ENCODE measurements at regions not wholly inside any gene's neighbourhood (a gene's known extent, or its start where the extent isn't known, plus 50 kb on each side); places are given as distances from the start of the nearest gene placed in this dataset.

DNA sequence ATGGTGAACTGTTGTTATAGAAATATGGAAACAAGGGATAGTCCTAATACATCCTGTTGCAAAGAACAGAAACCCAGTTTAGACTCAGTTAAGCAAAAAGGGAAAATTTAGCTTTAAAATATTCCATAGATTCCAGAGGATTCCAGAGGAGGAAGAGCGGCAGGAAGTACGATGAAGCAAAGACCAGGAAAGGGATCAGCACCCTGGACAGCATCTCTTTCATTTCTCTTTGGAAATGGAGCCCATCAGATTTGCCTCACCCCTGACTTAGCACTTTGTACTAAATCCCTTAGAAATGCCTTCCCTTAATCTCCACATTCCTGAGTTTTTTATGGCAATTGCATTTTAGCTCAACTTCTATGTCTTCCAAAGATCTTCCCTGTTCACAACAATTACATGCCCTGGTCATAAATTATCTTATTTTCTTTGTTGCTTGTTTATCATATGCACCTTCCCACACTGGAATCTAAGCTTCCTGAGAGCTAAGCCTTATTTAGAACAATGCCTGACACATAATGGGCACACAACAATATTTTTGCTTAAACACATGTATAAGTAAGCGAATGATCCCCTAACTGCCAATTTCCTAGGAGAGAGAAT, 150.0 kb upstream of the RBFOX1 start:
- no peak for DNase-seq

DNA sequence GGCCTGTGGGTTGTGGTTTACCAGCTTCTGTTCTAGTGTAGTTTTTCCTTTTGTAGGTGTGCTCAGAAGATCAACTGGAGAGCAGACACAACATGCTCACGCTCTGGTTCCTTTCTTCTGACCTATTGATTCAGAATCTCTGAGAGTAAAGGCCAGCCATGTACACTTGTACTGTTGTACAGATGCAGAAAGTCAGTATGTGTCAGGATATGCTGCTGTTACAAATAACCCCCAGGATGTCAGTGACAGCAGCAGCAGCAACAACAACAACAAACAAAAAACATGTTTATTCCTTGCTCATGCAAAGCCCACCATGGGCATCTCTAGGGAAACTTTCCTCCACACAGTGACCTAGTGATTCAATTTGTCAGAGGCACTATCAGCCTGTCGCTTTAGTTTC, 154.8 kb upstream of the RBFOX1 start:
- no peak for DNase-seq

DNA sequence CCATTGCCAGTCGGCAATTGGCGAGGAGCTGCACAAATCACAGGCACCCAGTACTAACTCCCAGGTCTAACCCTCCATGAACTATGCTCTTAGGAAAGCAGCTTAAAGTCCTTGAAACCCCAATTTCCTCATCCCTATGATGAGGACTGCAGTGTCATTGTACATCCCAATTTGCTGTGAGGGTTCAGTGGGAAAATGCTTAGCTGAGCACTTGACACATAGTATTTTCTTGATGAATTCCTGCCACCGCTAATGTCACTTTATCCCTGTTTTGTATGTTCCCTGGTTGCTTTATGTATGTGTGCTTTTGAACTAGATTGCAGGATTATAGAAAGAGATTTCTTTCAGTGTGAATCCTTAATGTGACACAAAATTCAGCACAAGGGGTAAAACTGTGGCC, 161.5 kb upstream of the RBFOX1 start:
- DNase-seq, result no peak

DNA sequence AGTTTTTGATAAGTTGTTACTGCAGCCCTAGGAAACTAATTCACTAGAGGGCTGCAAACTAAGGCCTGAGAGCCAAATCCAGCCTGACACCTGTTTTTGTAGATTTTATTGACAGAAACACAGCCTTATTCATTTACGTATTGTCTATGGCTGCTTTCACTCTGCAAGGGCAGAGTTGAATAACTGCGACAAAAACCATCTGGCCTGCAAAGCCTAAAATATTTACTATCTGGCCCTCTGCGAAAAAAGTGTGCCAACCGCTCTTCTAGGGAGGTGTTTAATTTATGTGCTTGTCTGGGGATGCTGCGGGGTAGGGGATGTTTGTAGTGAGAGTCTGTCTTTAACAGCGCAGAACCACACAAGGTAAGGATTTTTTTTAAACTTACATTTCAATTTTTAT, 165.0 kb upstream of the RBFOX1 start:
- no peak for DNase-seq

GRCh38 chr16:7161891-7162290, 170.8 kb upstream of the RBFOX1 start:
- no peak for DNase-seq

GRCh38 chr16:7160093-7160492, 172.6 kb upstream of the RBFOX1 start:
- DNase-seq, result no peak

GRCh38 chr16:7158481-7158880, 174.2 kb upstream of the RBFOX1 start:
- no peak for DNase-seq

- no peak for DNase-seq
Observed at GRCh38 chr16:7150230-7150629, 182.4 kb upstream of the RBFOX1 start.

DNA sequence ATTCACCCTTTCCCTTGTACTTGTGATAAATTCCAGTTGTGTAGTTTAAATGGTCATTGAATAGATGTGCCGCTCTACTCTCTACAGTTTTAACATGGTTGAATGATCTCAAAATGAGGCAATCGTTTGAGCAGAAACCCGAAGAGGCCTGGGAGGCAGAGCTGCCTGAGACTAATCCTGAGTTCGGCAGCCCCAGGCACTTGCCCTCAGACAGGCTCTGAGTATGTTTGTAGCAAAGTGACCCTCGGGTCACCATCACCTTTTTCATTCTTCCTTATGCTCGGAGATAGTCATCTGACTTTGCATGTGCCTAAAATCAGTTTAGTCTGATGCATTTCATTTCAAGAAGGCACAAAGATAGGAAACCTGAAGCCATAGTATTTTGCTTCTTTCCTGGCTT, 184.0 kb upstream of the RBFOX1 start:
- no peak for DNase-seq

DNA sequence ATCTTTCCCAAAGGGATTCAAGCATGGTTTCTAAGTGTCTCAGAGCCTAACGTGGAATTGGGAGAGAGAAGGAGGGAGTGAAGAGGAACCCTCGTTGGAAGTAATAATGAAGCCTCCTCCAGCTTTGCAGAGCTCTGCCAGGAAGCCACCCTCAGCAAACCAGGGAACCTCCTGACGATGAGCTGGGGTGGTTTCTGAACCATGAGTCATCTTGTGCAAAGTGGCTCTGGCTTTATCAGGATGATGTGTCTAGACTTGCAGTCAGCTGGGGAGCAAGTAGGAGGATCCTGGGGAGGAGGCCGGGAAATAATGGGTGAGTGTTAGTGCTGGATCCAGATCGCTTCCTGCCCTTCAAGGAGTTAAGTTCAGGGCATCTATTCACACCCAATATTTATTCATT, 191.7 kb upstream of the RBFOX1 start:
- DNase-seq, result no peak

- no peak for DNase-seq
Observed at GRCh38 chr16:7137560-7138330, 194.9 kb upstream of the RBFOX1 start.

DNA sequence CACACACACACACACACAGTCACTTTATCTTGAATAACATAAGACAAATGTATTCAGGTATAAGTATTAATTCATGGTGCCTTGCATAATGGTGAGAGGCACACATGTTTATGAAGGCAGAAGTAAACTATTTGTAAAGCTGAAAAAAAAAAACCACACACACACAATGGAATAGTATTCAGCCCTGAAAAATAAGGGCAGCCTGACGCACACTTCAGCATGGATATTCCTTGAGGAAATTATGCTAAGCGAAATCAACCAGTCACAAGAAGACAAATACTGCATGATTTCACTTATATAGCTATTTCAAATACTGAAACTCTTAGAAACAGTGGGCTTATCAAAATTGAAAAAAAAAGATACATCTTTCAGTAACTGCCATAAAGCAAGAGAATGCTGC, 200.2 kb upstream of the RBFOX1 start:
- no peak for DNase-seq

GRCh38 chr16:7124701-7125100, 207.9 kb upstream of the RBFOX1 start:
- no peak for DNase-seq

DNA sequence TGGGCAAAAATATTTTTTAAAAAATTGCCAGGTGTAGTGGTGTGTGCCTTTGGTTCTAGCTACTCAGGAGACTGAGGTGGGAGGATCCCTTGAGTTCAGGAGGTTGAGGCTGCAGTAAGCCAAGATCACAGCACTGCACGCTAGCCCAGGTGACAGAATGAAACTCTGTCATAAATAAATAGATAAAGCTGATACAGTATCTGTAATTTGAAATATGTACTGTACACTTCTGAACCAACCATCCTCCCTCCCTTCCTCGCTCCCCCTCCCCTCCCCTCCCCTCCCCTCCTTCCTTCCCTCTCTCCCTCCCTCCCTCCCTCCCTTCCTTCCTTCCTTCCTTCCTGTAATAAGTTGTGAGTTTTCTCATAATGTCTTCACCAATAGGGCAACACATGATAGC, 208.4 kb upstream of the RBFOX1 start:
- no peak for DNase-seq

DNA sequence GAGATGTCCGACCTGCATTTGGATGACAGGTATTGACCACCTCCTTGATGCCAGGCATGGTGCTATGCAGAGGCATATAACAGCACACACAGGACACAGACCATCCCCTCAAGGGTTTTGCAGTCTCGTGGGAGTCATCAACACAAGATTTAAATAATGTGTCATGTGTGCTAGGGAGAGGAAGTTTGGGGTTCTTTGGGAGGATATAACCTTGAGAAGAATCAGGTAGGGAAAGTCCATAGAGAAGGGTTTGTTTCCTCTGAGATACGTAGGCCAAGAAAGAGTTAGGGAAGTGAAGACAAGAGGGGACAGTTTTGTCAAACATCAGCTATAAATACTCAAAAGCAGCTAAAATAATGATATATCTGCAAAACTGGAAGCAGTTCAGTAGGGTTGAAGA, 215.9 kb upstream of the RBFOX1 start:
- DNase-seq, result no peak

DNA sequence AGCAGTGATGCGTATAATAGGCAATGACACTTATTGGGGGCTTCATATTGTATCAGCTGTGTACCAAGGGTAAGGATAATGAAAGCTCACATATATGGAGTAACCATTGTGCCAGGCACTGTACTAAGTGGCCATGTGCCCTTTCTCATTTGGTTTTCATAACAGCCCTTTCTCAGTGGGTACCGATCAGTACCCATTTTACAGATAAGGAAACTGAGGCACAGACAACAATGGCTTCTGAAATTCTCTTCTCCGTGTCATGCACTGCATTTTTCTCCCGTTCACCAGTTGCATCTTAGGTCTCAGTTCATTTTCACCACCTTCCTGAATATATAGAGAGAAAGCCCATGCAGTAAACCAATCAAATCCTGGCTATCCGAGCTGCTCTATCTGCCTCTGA, 216.7 kb upstream of the RBFOX1 start:
- DNase-seq, result no peak

- DNase-seq, result no peak
Observed at GRCh38 chr16:7113949-7114348, 218.7 kb upstream of the RBFOX1 start.

DNA sequence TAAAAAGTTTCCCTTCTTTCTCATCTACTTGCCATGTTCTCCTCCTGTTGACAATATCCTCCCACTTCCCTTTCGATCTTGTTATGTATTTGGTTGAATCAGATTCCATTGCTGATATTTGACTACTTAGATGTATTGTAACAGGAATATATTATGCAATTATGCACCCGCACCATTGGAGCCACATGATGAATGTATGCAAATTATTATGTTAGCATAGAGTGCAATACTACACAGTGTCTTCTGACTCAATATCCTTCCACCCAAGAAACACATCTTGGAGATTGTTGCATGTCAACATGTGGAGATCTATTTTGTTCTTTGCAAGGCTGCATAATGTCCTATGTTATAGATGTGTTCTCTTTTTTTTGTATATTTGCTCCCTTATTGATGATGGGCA, 219.2 kb upstream of the RBFOX1 start:
- DNase-seq, result no peak

DNA sequence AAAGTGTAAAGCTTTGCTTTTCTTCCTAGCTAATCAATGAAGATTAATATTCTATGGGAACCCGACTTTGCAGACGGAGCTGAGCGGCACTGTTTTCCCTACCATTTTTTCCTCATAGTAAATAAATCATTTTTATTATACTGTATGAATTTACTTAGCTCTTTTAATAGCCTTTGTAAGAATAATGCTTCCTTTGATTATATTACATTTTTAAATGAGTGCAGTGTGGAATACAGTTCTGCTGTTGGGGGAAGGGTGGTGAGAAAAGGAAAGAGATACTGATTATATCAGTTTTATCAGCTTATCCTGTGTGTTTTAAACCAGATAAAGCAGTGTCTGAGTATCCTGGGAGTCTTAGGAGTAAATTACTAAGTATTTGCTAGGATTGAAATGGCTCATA, 221.4 kb upstream of the RBFOX1 start:
- DNase-seq, result no peak

GRCh38 chr16:7107436-7107835, 225.2 kb upstream of the RBFOX1 start:
- DNase-seq, result no peak

DNA sequence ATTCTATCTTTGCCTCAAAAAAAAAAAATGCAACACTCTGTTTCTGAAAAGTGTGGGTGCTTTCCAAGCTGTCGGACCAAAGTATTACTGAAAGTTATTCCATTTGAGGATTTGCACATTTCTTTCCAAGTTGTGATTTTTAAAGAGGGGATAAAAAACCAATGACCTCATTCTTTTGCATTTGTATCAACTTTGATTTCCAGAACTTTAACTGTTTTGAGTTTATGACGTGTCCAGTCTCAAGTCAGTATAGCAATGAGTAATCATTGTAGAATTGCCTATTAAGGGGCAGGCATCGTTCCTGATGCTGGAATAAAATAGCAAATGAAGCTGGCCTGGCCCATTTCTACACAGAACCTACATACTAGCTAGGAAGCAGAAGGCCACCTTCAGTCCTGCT, 229.6 kb upstream of the RBFOX1 start:
- DNase-seq, result no peak

DNA sequence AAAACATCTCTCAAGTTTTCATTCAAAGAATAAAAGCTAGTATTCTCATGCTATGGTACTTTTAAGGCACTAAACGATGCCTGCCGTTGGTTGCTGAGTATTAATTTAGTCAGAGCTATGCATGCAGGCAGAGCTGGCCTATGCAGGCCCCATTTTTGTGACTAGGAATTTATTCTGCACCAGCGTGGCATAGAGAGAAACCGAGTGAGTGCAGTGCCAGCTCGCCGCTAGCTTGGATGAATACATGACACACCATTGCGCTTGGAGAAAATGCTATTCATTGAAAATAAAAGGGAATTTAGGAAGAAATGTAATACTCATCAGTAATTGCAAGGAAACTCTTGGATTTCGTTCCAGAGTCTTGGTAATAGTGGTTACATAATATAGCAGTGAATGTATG, 231.6 kb upstream of the RBFOX1 start:
- no peak for DNase-seq

DNA sequence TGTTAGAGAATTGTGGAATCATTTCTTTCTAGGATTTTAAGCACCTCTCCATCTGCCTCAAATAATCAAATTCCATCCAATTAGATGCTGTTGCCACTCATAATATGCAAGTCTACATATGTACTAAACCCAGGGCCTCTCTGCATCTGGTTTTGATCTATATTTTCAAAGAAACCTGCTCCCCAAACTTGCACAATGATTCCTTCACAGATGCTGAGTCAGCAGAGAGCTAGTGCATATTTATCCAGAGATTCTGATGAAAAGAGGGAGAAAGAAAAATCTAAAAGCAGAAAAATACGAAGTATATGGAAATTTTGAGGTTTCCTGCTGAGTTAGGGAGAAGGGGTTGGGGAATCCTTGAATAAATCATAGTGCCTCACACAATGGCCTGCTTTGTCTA, 235.1 kb upstream of the RBFOX1 start:
- DNase-seq, result no peak

- DNase-seq, result no peak
Observed at GRCh38 chr16:7093511-7093910, 239.1 kb upstream of the RBFOX1 start.

DNA sequence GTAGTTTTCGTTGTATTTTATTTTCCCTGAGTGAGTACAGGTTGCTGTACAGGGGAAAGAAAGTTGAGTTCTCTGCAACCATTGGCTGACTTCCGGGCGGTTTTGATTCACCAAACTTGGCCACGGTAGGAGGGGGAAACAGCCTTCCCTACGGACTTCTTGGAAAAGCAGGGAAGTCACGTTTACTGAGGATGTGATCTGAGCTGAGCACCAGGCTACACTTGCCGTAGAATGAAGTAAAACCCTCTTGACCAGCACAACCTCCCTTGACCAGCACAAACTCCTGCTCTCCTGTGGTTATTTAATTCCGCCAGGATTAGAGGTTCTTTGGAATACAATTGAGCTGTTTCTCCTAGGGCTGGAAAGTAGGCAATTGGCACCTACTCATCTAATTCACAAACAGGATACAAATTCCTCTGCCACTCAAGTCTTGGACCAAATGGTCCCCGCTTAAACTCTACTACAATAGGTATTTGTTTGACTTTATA, 242.0 kb upstream of the RBFOX1 start:
- DNase-seq, result no peak

Data from NCI-H748 treated with DMSO at 0.1 percent for 48 hours (cell line).